ENCODE measurements at regions not wholly inside any gene's neighbourhood (a gene's known extent, or its start where the extent isn't known, plus 50 kb on each side); places are given as distances from the start of the nearest gene placed in this dataset.

- TF ChIP-seq YY1 (IDR thresholded peaks at IDR 0.05; ENCODE audit: insufficient read depth, insufficient read length), result no peak
- no peak for TF ChIP-seq ZNF274 (IDR thresholded peaks at IDR 0.05; ENCODE audit: low read depth, low read length)
Measured at GRCh38 chr4:32525420-32525819, 1805.3 kb downstream of the PCDH7 start.

All from NT2/D1 (cell line).